Activated CD4-positive, alpha-beta T cell treated with anti-CD3 and anti-CD28 coated beads for 36 hours (primary cell): ENCODE measurements at regions not wholly inside any gene's neighbourhood (a gene's known extent, or its start where the extent isn't known, plus 50 kb on each side); places are given as distances from the start of the nearest gene placed in this dataset.

Experiments used
- ATAC-seq: fragments of 200-7000 bp; cut with Tn5 transposase; one replicate; pipeline ENCODE4 v1.10.0; 2021; ENCODE audit warnings: mild to moderate bottlenecking, moderate library complexity
- CTCF ChIA-PET: fragments of 350-600 bp; sonication (Branson Sonifier 250); formaldehyde crosslinking; loops from one replicate; lab custom pipeline; 2021; ENCODE audit warnings: antibody characterized with exemption; lab: Charles Lee
- POLR2A ChIA-PET: fragments of 350-600 bp; sonication (Branson Sonifier 250); formaldehyde crosslinking; loops from one replicate; lab custom pipeline; 2021; ENCODE audit warnings: antibody characterized with exemption, inconsistent platforms; lab: Charles Lee
- DNase-seq: peaks from one replicate; pipeline ENCODE4 v3.0.0-alpha.2; 2020
- H3K27ac Mint-ChIP-seq: one replicate; pipeline ENCODE4 v1.8.0; 2021; ENCODE audit warnings: mixed read lengths
- H3K27me3 Mint-ChIP-seq: one replicate; pipeline ENCODE4 v1.8.0; 2021; ENCODE audit warnings: mixed read lengths
- H3K36me3 Mint-ChIP-seq: one replicate; pipeline ENCODE4 v1.8.0; 2021; ENCODE audit warnings: low read depth, mixed read lengths
- H3K4me1 Mint-ChIP-seq: one replicate; pipeline ENCODE4 v1.8.0; 2021; ENCODE audit warnings: mixed read lengths
- H3K4me3 Mint-ChIP-seq: one replicate; pipeline ENCODE4 v1.8.0; 2021; ENCODE audit warnings: mild to moderate bottlenecking, moderate library complexity, mixed read lengths
- H3K9me3 Mint-ChIP-seq: one replicate; pipeline ENCODE4 v1.8.0; 2021; ENCODE audit warnings: low read depth, mixed read lengths
- intact Hi-C, 2 experiments: fragments of 100-400 bp; cut with DNase I in 1 of 2; cut with micrococcal nuclease in 1 of 2; formaldehyde crosslinking; loops; one replicate each; pipeline versions ENCODE4 v1.14.2 to v1.15.1; 2022 to 2024; cut with DNase I, micrococcal nuclease

DNA sequence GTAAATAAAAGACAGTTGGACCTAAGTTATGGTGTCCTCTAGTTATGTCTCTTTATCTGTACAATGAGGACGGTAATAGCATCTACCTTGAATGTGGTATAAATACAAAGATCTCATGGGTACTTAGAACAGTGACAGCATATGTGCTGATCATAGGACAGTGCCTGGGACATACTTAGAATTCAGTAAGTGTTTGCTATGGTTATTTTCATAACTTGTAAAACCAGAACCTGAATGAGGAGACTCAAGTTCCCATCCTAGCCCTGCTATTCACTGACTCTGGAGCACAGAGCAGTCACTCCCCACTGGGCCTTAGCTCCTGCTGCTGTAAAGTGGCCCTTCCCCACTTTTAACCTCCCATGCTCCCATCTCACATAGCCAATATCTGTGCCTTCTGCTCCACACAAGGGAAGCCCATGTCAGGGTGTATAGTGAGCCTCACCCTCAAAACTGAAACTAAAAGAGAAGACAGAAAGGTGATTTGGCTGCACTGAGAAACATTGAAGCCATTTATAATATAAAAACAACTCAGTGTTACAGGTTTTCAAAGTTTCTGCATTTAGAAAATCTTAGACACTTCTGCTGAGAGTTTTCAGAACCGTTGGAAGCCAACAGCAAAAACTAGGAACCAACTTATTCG lies 225.4 kb upstream of the UBE2E2 start:
- ATAC-seq, result no peak
- DNase-seq, result no peak
- Mint-ChIP-seq H3K27me3 (no peaks in the 10 kb centered on the region), H3K4me3 (no peak overlapping the region), H3K27ac (no peak overlapping the region), H3K36me3 (no peaks in the 10 kb centered on the region), H3K9me3 (no peaks in the 10 kb centered on the region), H3K4me1 (peaks cover 2% of the 10 kb centered on the region)
- POLR2A ChIA-PET, result no interaction called here
- CTCF ChIA-PET, result interaction anchor here (1.0 kb wide), 1 partner anchor 10 kb away, joined by 3 read pairs; no protein-coding TSS in a partner anchor
- intact Hi-C loops, result no loop called here

GRCh38 chr3:22979581-22979980 lies 223.5 kb upstream of the UBE2E2 start:
- Mint-ChIP-seq H3K4me1 (peaks cover 2% of the 10 kb centered on the region), H3K4me3 (no peak overlapping the region), H3K27ac (no peak overlapping the region), H3K27me3 (peaks cover 1% of the 10 kb centered on the region), H3K9me3 (no peaks in the 10 kb centered on the region), H3K36me3 (no peaks in the 10 kb centered on the region)
- intact Hi-C loops, result no loop called here
- CTCF ChIA-PET, result no interaction called here
- ATAC-seq, result no peak
- POLR2A ChIA-PET, result no interaction called here
- no peak for DNase-seq

DNA sequence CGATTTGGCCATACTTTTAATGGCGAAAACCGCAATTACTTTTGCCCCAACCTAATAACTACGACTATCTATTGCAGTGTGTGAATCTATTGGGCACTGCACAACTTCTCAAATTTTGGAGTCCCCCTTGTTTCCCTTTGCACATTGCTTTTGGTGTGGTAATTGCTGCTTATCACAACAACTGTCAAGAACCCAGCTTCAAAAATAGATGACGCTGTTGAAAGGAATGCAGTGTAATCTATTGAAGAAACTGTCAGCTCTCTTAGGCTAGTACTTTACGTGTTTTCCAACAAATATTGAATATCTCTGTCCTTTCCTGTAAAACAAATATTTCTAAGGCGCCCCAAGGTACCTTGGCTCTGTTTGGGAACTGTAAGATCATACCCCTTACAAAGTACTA lies 222.8 kb upstream of the UBE2E2 start:
- H3K27me3 Mint-ChIP-seq, result peaks cover 1% of the 10 kb centered on the region
- POLR2A ChIA-PET, result no interaction called here
- no peak overlapping the region for H3K27ac Mint-ChIP-seq
- CTCF ChIA-PET, result no interaction called here
- intact Hi-C loops, result no loop called here
- H3K36me3 Mint-ChIP-seq, result no peaks in the 10 kb centered on the region
- H3K4me1 Mint-ChIP-seq, result peaks cover 2% of the 10 kb centered on the region
- ATAC-seq (no peak), DNase-seq (no peak)
- no peak overlapping the region for H3K4me3 Mint-ChIP-seq
- peaks cover 6% of the 10 kb centered on the region for H3K9me3 Mint-ChIP-seq

- Mint-ChIP-seq H3K4me1 (peaks cover 2% of the 10 kb centered on the region), H3K27me3 (peaks cover 1% of the 10 kb centered on the region), H3K9me3 (peaks cover 13% of the 10 kb centered on the region), H3K36me3 (no peaks in the 10 kb centered on the region), H3K27ac (no peak overlapping the region), H3K4me3 (no peak overlapping the region)
- ATAC-seq, result no peak
- ChIA-PET CTCF (no interaction called here), POLR2A (no interaction called here)
- no peak for DNase-seq
- intact Hi-C loops, result no loop called here
Observed at GRCh38 chr3:22981166-22981565, 222.0 kb upstream of the UBE2E2 start.

- Mint-ChIP-seq H3K4me3 (no peak overlapping the region), H3K27ac (no peak overlapping the region), H3K36me3 (no peaks in the 10 kb centered on the region), H3K27me3 (peaks cover 1% of the 10 kb centered on the region), H3K9me3 (peaks cover 13% of the 10 kb centered on the region), H3K4me1 (peaks cover 2% of the 10 kb centered on the region)
- POLR2A ChIA-PET, result no interaction called here
- ATAC-seq (no peak), DNase-seq (no peak)
- intact Hi-C loops, result no loop called here
- CTCF ChIA-PET, result interaction anchor here (1.0 kb wide), 1 partner anchor 21 kb away, joined by 5 read pairs; no protein-coding TSS in a partner anchor
Observed at GRCh38 chr3:22981861-22982260, 221.3 kb upstream of the UBE2E2 start.

DNA sequence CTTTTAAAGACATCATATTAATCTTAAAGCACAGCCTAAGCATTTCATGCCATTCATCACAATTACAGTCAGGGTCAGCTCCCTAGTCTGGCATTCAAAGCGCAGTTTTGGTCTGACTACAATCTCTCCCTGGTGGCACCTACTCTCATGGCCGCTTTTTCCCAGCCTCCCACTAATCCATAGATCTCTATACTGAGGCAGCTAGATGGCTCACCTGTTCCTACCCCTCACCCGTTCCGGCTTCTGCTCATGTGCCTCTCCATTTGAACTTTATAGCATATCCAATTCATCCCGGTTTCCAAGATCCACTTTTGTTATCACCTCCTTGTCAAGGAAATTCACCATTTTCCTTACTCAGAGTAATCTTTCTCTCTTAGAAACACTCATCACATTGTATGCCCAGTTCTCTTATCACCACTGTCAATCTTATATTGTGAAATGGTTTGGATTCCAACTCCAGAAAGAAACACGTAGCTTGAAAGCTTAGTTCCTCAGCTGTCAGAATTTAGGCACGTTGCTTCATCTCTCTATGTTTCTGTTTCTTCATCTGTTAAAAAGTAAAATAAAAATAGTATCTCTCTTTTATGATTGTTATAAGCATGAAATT lies 220.0 kb upstream of the UBE2E2 start:
- Mint-ChIP-seq H3K36me3 (no peaks in the 10 kb centered on the region), H3K4me1 (no peaks in the 10 kb centered on the region), H3K27me3 (peaks cover 1% of the 10 kb centered on the region), H3K4me3 (no peak overlapping the region), H3K27ac (no peak overlapping the region), H3K9me3 (peaks cover 13% of the 10 kb centered on the region)
- ATAC-seq (no peak), DNase-seq (no peak)
- POLR2A ChIA-PET, result no interaction called here
- intact Hi-C loops, result no loop called here
- CTCF ChIA-PET, result no interaction called here

GRCh38 chr3:22986958-22987357 lies 216.2 kb upstream of the UBE2E2 start:
- H3K4me3 Mint-ChIP-seq, result no peak overlapping the region
- intact Hi-C loops, result no loop called here
- no peak overlapping the region for H3K27ac Mint-ChIP-seq
- peaks cover 13% of the 10 kb centered on the region for H3K9me3 Mint-ChIP-seq
- no peak for DNase-seq
- no peak for ATAC-seq
- ChIA-PET POLR2A (no interaction called here), CTCF (interaction anchor here (1.1 kb wide), 1 partner anchor 16 kb away, joined by 5 read pairs; no protein-coding TSS in a partner anchor)
- no peaks in the 10 kb centered on the region for H3K36me3 Mint-ChIP-seq
- no peaks in the 10 kb centered on the region for H3K4me1 Mint-ChIP-seq
- peaks cover 1% of the 10 kb centered on the region for H3K27me3 Mint-ChIP-seq

GRCh38 chr3:22988566-22988965 lies 214.6 kb upstream of the UBE2E2 start:
- Mint-ChIP-seq H3K4me3 (no peak overlapping the region), H3K36me3 (no peaks in the 10 kb centered on the region), H3K9me3 (peaks cover 13% of the 10 kb centered on the region), H3K4me1 (no peaks in the 10 kb centered on the region), H3K27ac (no peak overlapping the region), H3K27me3 (no peaks in the 10 kb centered on the region)
- intact Hi-C loops, result no loop called here
- no peak for ATAC-seq
- ChIA-PET CTCF (no interaction called here), POLR2A (no interaction called here)
- no peak for DNase-seq

GRCh38 chr3:22989716-22990115 lies 213.4 kb upstream of the UBE2E2 start:
- H3K4me3 Mint-ChIP-seq, result no peak overlapping the region
- H3K27ac Mint-ChIP-seq, result no peak overlapping the region
- intact Hi-C loops, result no loop called here
- ATAC-seq, result no peak
- no peaks in the 10 kb centered on the region for H3K36me3 Mint-ChIP-seq
- H3K9me3 Mint-ChIP-seq, result peaks cover 13% of the 10 kb centered on the region
- no peak for DNase-seq
- CTCF ChIA-PET, result no interaction called here
- no peaks in the 10 kb centered on the region for H3K27me3 Mint-ChIP-seq
- POLR2A ChIA-PET, result no interaction called here
- no peaks in the 10 kb centered on the region for H3K4me1 Mint-ChIP-seq

DNA sequence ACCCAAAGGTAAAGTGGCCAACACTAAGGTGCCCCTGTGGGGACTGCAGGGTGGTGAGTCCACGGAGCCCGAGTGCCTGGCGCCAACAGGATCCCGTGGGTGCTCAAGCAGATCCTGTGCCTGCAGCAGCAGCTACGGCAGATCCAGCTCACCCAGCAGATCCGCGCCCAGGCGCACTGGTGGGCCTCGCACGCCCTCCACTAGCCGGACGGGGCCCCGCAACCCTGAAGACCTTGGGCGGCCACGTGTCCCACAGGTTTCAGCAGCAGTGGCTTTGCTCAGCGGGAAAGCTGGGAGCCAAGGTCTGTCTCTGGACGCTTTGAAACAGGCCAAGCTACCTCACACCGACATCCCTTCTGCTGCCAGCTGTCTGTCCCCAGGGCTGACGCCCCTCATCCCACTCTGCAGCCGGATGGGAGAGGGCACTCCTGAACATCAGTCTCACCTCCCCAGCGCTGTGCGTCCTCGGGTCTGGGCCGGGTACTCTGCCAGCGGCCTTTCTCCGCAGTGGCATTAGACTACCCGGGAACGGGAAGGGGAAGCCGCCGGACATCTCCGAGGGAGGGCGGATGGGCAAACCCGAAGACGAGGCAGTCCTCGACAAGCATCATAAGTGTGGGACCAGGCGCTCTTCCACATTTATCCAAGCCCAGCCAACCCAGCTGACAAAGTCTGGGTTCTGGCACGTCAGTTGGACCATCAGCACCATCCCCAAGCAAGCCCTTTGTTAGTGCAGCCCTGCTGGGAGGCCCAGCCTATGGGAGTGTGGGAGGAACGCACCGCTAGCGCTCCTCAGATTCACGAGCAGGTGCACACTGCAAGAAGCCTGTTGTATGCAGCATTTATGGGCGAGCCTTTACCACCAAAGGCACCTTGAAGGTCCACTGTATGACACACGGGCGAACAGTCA lies 212.6 kb upstream of the UBE2E2 start:
- Mint-ChIP-seq H3K4me1 (no peaks in the 10 kb centered on the region), H3K36me3 (no peaks in the 10 kb centered on the region), H3K27ac (no peak overlapping the region), H3K4me3 (no peak overlapping the region), H3K9me3 (peaks cover 6% of the 10 kb centered on the region), H3K27me3 (no peaks in the 10 kb centered on the region)
- DNase-seq (no peak), ATAC-seq (no peak)
- intact Hi-C loops, result no loop called here
- ChIA-PET POLR2A (no interaction called here), CTCF (no interaction called here)

- ChIA-PET POLR2A (no interaction called here), CTCF (no interaction called here)
- Mint-ChIP-seq H3K9me3 (no peaks in the 10 kb centered on the region), H3K36me3 (no peaks in the 10 kb centered on the region), H3K4me1 (no peaks in the 10 kb centered on the region), H3K4me3 (no peak overlapping the region), H3K27ac (no peak overlapping the region), H3K27me3 (no peaks in the 10 kb centered on the region)
- DNase-seq (no peak), ATAC-seq (no peak)
- intact Hi-C loops, result no loop called here
Observed at GRCh38 chr3:22994781-22995180, 208.3 kb upstream of the UBE2E2 start.
